ENCODE measurements at regions not wholly inside any gene's neighbourhood (a gene's known extent, or its start where the extent isn't known, plus 50 kb on each side); places are given as distances from the start of the nearest gene placed in this dataset.

DNA sequence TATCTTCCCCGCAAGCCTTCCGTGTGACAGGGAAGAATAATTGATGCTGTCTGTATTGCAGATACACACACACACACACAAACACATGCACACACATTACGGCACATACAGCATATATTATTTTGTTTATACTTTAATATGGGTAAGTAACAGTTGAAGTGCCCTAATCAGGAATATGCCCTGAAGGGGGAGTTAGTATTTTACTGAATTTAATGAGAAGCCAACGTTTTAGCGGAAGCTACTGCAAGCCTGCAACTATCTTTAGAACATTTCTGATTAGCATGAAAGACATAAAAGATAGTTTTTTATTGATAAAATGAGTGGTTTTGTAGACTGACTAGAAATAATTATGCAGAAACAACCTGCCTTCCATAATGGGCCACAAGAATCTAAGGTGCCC lies 296.6 kb upstream of the SLCO3A1 start:
- ChIA-PET POLR2A (no interaction called here), CTCF (ENCODE audit: low intra/inter-chr PET ratio, low total read pairs) (no interaction called here)
- Histone ChIP-seq H3K27me3 (ENCODE audit: control insufficient read depth in 1 of 2, insufficient read depth in 2 of 2, low read length in 2 of 2) (no peaks in the 10 kb centered on the region; a peak in 1 of 5 replicates), H3K36me3 (replicated peaks in 1 of 2; ENCODE audit: control insufficient read depth in 1 of 2, insufficient read depth in 2 of 2, low read length in 2 of 2) (no peaks in the 10 kb centered on the region), H3K9ac (ENCODE audit: insufficient read depth, low read depth, low read length) (no peak overlapping the region), H4K20me1 (ENCODE audit: insufficient read depth, low read length) (no peaks in the 10 kb centered on the region), H3K27ac (ENCODE audit: extremely low read length, insufficient read depth, low read length) (no peak overlapping the region), H3K4me2 (ENCODE audit: low read depth, low read length) (no peak overlapping the region), H3K9me3 (ENCODE audit: low read length) (no peaks in the 10 kb centered on the region), H3K4me3 (replicated peaks in 1 of 3; ENCODE audit: insufficient read depth in 1 of 3, low read depth in 2 of 3, low read length in 3 of 3) (no peak overlapping the region), H3K4me1 (ENCODE audit: insufficient read depth, low read length) (peaks cover 6% of the 10 kb centered on the region), H3K79me2 (ENCODE audit: insufficient read depth, low read length) (no peaks in the 10 kb centered on the region), H2AFZ (ENCODE audit: low read length) (no peak overlapping the region)
- ATAC-seq (no peak), DNase-seq (ENCODE audit: low spot score) (no peak), FAIRE-seq (no peak)
- WGBS (ENCODE audit: low lambda C conversion rate) = 61% methylated on average over 5 of the region's 5 CpGs
- TF ChIP-seq SOX6 (IDR thresholded peaks at IDR 0.05) = no peak
- no peak for TF ChIP-seq SOX6 (CRISPR knock-in tag; IDR thresholded peaks at IDR 0.05)
- TF ChIP-seq IRF2 (CRISPR knock-in tag; IDR thresholded peaks at IDR 0.05) = no peak
- in situ Hi-C loops (cut with HindIII; ENCODE audit: extremely low pct_ligation_motif_present, low pct_unique_long_range_greater_than_20kb) = no loop called here
- no TSS peak for BruUV-seq (replicated peaks)
- intact Hi-C loops (cut with micrococcal nuclease; ENCODE audit: unreplicated experiment) = no loop called here

DNA sequence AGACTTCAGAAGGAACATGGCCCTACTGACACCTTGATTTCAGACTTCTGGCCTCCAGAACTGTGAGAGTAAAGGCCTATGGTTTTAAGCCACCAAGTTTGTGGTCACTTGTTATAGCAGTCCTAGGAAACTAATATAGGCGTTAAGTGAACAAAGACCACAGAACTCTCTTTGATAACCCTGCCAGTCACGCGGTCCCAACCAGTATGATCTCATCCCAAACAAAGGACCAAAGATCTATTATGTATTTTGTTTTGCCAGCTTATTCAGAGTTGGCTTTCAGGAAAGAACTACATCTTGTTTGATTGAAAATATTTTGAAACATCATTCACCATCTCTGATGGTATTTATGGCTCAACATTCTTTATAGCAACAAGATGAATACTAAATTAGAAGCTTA lies 294.4 kb upstream of the SLCO3A1 start:
- in situ Hi-C loops (cut with HindIII; ENCODE audit: extremely low pct_ligation_motif_present, low pct_unique_long_range_greater_than_20kb) = no loop called here
- Histone ChIP-seq H3K36me3 (replicated peaks in 1 of 2; ENCODE audit: control insufficient read depth in 1 of 2, insufficient read depth in 2 of 2, low read length in 2 of 2) (no peaks in the 10 kb centered on the region), H3K9ac (ENCODE audit: insufficient read depth, low read depth, low read length) (no peak overlapping the region), H3K27me3 (ENCODE audit: control insufficient read depth in 1 of 2, insufficient read depth in 2 of 2, low read length in 2 of 2) (no peaks in the 10 kb centered on the region), H3K79me2 (ENCODE audit: insufficient read depth, low read length) (no peaks in the 10 kb centered on the region), H2AFZ (ENCODE audit: low read length) (no peak overlapping the region), H3K9me3 (ENCODE audit: low read length) (no peaks in the 10 kb centered on the region), H3K27ac (ENCODE audit: extremely low read length, insufficient read depth, low read length) (no peak overlapping the region), H3K4me3 (replicated peaks in 1 of 3; ENCODE audit: insufficient read depth in 1 of 3, low read depth in 2 of 3, low read length in 3 of 3) (no peak overlapping the region), H3K4me2 (ENCODE audit: low read depth, low read length) (no peak overlapping the region), H3K4me1 (ENCODE audit: insufficient read depth, low read length) (peaks cover 6% of the 10 kb centered on the region), H4K20me1 (ENCODE audit: insufficient read depth, low read length) (no peaks in the 10 kb centered on the region)
- ChIA-PET CTCF (ENCODE audit: low intra/inter-chr PET ratio, low total read pairs) (no interaction called here), POLR2A (no interaction called here)
- ATAC-seq (no peak), FAIRE-seq (no peak), DNase-seq (ENCODE audit: low spot score) (peak; percentile 9)
- 13% methylated on average over 3 of the region's 3 CpGs for WGBS (ENCODE audit: low lambda C conversion rate)
- intact Hi-C loops (cut with micrococcal nuclease; ENCODE audit: unreplicated experiment) = no loop called here
- no TSS peak for BruUV-seq (replicated peaks)
- TF ChIP-seq HNF1B (CRISPR knock-in tag; IDR thresholded peaks at IDR 0.05) = no peak

All from HepG2 (cell line).